ENCODE measurements at regions not wholly inside any gene's neighbourhood (a gene's known extent, or its start where the extent isn't known, plus 50 kb on each side); places are given as distances from the start of the nearest gene placed in this dataset.

- no peak overlapping the region for H3K27ac Mint-ChIP-seq
- Histone ChIP-seq H3K27me3 (peaks cover 100% of the 10 kb centered on the region), H3F3A (ENCODE audit: low read depth) (no peaks in the 10 kb centered on the region), H3K36me3 (no peaks in the 10 kb centered on the region), H3K27ac (no peak overlapping the region), H3K4me1 (no peaks in the 10 kb centered on the region), H3K9ac (no peak overlapping the region), H3K9me3 (ENCODE audit: low read depth) (no peaks in the 10 kb centered on the region), H3K4me2 (no peak overlapping the region), H4K20me1 (ENCODE audit: low read depth) (no peaks in the 10 kb centered on the region), H2AFZ (replicated peaks) (no peak overlapping the region), H3K79me2 (ENCODE audit: low read depth) (no peaks in the 10 kb centered on the region), H3K4me3 (no peak overlapping the region)
- no peak for TF ChIP-seq EZH2 (IDR thresholded peaks at IDR 0.05)
- no peak for TF ChIP-seq CTCF (IDR thresholded peaks at IDR 0.05)
- no peak for TF ChIP-seq EZH2phosphoT487 (IDR thresholded peaks at IDR 0.05)
- DNase-seq (ENCODE audit: low spot score), result no peak
- H3K4me3 Mint-ChIP-seq, result no peak overlapping the region
- no peaks in the 10 kb centered on the region for H3K36me3 Mint-ChIP-seq
- H3K27me3 Mint-ChIP-seq (ENCODE audit: insufficient read depth, low read depth), result peaks cover 3% of the 10 kb centered on the region
- no peaks in the 10 kb centered on the region for H3K9me3 Mint-ChIP-seq
- H3K4me1 Mint-ChIP-seq, result no peaks in the 10 kb centered on the region
Measured at GRCh38 chr22:22776121-22776520, 111.5 kb upstream of the IGLL5 start.

GRCh38 chr22:22779213-22779612 lies 108.4 kb upstream of the IGLL5 start:
- Histone ChIP-seq H3K36me3 (no peaks in the 10 kb centered on the region), H3K79me2 (ENCODE audit: low read depth) (no peaks in the 10 kb centered on the region), H2AFZ (replicated peaks) (no peak overlapping the region), H3K4me1 (no peaks in the 10 kb centered on the region), H3K27me3 (peaks cover 100% of the 10 kb centered on the region), H3K4me2 (no peak overlapping the region), H3F3A (ENCODE audit: low read depth) (no peaks in the 10 kb centered on the region), H4K20me1 (ENCODE audit: low read depth) (no peaks in the 10 kb centered on the region), H3K27ac (no peak overlapping the region), H3K4me3 (no peak overlapping the region), H3K9me3 (ENCODE audit: low read depth) (no peaks in the 10 kb centered on the region), H3K9ac (no peak overlapping the region)
- no peaks in the 10 kb centered on the region for H3K4me1 Mint-ChIP-seq
- DNase-seq (ENCODE audit: low spot score), result no peak
- no peaks in the 10 kb centered on the region for H3K9me3 Mint-ChIP-seq
- peaks cover 3% of the 10 kb centered on the region for H3K27me3 Mint-ChIP-seq (ENCODE audit: insufficient read depth, low read depth)
- no peak overlapping the region for H3K27ac Mint-ChIP-seq
- TF ChIP-seq EZH2phosphoT487 (IDR thresholded peaks at IDR 0.05), result no peak
- no peak for TF ChIP-seq CTCF (IDR thresholded peaks at IDR 0.05)
- TF ChIP-seq EZH2 (IDR thresholded peaks at IDR 0.05), result no peak
- no peaks in the 10 kb centered on the region for H3K36me3 Mint-ChIP-seq
- no peak overlapping the region for H3K4me3 Mint-ChIP-seq

- Histone ChIP-seq H4K20me1 (ENCODE audit: low read depth) (no peaks in the 10 kb centered on the region), H3K36me3 (no peaks in the 10 kb centered on the region), H3K79me2 (ENCODE audit: low read depth) (no peaks in the 10 kb centered on the region), H3K27me3 (peaks cover 99% of the 10 kb centered on the region), H3K27ac (no peak overlapping the region), H3K4me1 (no peaks in the 10 kb centered on the region), H3K9me3 (ENCODE audit: low read depth) (no peaks in the 10 kb centered on the region), H2AFZ (replicated peaks) (no peak overlapping the region), H3K9ac (no peak overlapping the region), H3F3A (ENCODE audit: low read depth) (no peaks in the 10 kb centered on the region), H3K4me2 (no peak overlapping the region), H3K4me3 (no peak overlapping the region)
- TF ChIP-seq CTCF (IDR thresholded peaks at IDR 0.05) (no peak), EZH2phosphoT487 (IDR thresholded peaks at IDR 0.05) (no peak), EZH2 (IDR thresholded peaks at IDR 0.05) (no peak)
- Mint-ChIP-seq H3K27me3 (ENCODE audit: insufficient read depth, low read depth) (peaks cover 2% of the 10 kb centered on the region), H3K36me3 (no peaks in the 10 kb centered on the region), H3K27ac (no peak overlapping the region), H3K4me1 (no peaks in the 10 kb centered on the region), H3K4me3 (no peak overlapping the region), H3K9me3 (no peaks in the 10 kb centered on the region)
- DNase-seq (ENCODE audit: low spot score), result no peak
Measured at GRCh38 chr22:22783575-22783974, 104.0 kb upstream of the IGLL5 start.

Data from neural progenitor cell (in vitro differentiated cells).